22Rv1 (cell line): ENCODE measurements at regions not wholly inside any gene's neighbourhood (a gene's known extent, or its start where the extent isn't known, plus 50 kb on each side); places are given as distances from the start of the nearest gene placed in this dataset.

Experiments used
- CTCF ChIP-seq: fragments of 450-650 bp; IDR thresholded peaks from 2 replicates; pipeline ENCODE4 v1.5.1; 2017; ENCODE audit warnings: mild to moderate bottlenecking
- ZFX ChIP-seq: fragments of 450-650 bp; IDR thresholded peaks from 2 replicates; pipeline ENCODE4 v1.6.1; 2017; ENCODE audit warnings: antibody characterized with exemption, borderline replicate concordance

GRCh38 chr5:153187503-153187902, 303.0 kb upstream of the GRIA1 start:
- no peak for TF ChIP-seq CTCF
- no peak for TF ChIP-seq ZFX
